Keratinocyte (primary cell): ENCODE measurements at regions not wholly inside any gene's neighbourhood (a gene's known extent, or its start where the extent isn't known, plus 50 kb on each side); places are given as distances from the start of the nearest gene placed in this dataset.

ENCODE experiments used
- DNase-seq: peaks from one replicate; pipeline ENCODE4 v3.0.0-alpha.2; 2011; ENCODE audit warnings: low read depth, missing footprints, low spot score
- FAIRE-seq: peaks from 2 replicates; lab custom pipeline; 2011; peaks lifted over from hg19 to GRCh38; lab: Jason Lieb, UNC
- H2AFZ ChIP-seq: 2 replicates; pipeline ENCODE4 v1.6.0; 2012; ENCODE audit warnings: low read length, control low read depth, inconsistent platforms; ENCODE audit not compliant: control insufficient read depth
- H3K27ac ChIP-seq: 2 replicates; pipeline ENCODE4 v1.5.1; 2011; ENCODE audit warnings: low read length; ENCODE audit not compliant: control insufficient read depth, insufficient read depth
- H3K27me3 ChIP-seq: 3 replicates; pipeline ENCODE4 v1.6.0; 2011; ENCODE audit warnings: low read length; ENCODE audit not compliant: control insufficient read depth, insufficient read depth; ENCODE audit errors: extremely low read depth
- H3K36me3 ChIP-seq, 2 experiments: 2 replicates in 1 of 2; 3 replicates in 1 of 2; pipeline ENCODE4 v1.5.1; 2011; ENCODE audit warnings: low read length in 2 of 2, mild to moderate bottlenecking in 1 of 2; ENCODE audit not compliant: control insufficient read depth in 2 of 2, insufficient read depth in 2 of 2; ENCODE audit errors: extremely low read depth in 1 of 2
- H3K4me1 ChIP-seq: 3 replicates; pipeline ENCODE4 v1.5.1; 2011; ENCODE audit warnings: low read length; ENCODE audit not compliant: control insufficient read depth, insufficient read depth; ENCODE audit errors: extremely low read depth
- H3K4me2 ChIP-seq: 3 replicates; pipeline ENCODE4 v1.6.0; 2011; ENCODE audit warnings: low read depth, low read length; ENCODE audit not compliant: control insufficient read depth, insufficient read depth; ENCODE audit errors: extremely low read depth
- H3K4me3 ChIP-seq, 3 experiments: fragments of 200-600 bp in 1 of 3; sonication (generic) in 1 of 3; 2 replicates in 2 of 3; 3 replicates in 1 of 3; pipeline ENCODE4 v1.5.1; 2011 to 2016; ENCODE audit warnings: low read length in 3 of 3, mild to moderate bottlenecking in 3 of 3, control low read depth in 2 of 3, inconsistent platforms in 1 of 3, low read depth in 1 of 3, mixed read lengths in 1 of 3, mixed run types in 1 of 3, moderate library complexity in 1 of 3; ENCODE audit not compliant: control insufficient read depth in 2 of 3, insufficient read depth in 2 of 3; ENCODE audit errors: extremely low read depth in 1 of 3
- H3K79me2 ChIP-seq: 2 replicates; pipeline ENCODE4 v1.6.0; 2012; ENCODE audit warnings: low read length; ENCODE audit not compliant: control insufficient read depth, insufficient read depth
- H3K9ac ChIP-seq: 3 replicates; pipeline ENCODE4 v1.6.0; 2011; ENCODE audit warnings: low read length; ENCODE audit not compliant: control insufficient read depth, insufficient read depth; ENCODE audit errors: extremely low read depth
- H3K9me1 ChIP-seq: 3 replicates; pipeline ENCODE4 v1.6.0; 2011; ENCODE audit warnings: low read length; ENCODE audit not compliant: control insufficient read depth, insufficient read depth; ENCODE audit errors: extremely low read depth
- H3K9me3 ChIP-seq: 2 replicates; pipeline ENCODE4 v1.5.1; 2012; ENCODE audit warnings: low read depth, low read length; ENCODE audit not compliant: control insufficient read depth
- H4K20me1 ChIP-seq: 3 replicates; pipeline ENCODE4 v1.6.0; 2011; ENCODE audit warnings: low read length; ENCODE audit not compliant: control insufficient read depth, insufficient read depth; ENCODE audit errors: extremely low read depth
- CTCF ChIP-seq, 3 experiments: IDR thresholded peaks in 1 of 3; conservative IDR thresholded peaks in 1 of 3; optimal IDR thresholded peaks in 1 of 3; 2 replicates in 2 of 3; 3 replicates in 1 of 3; pipeline versions ENCODE3 to v1.5.1; 2011; ENCODE audit warnings: low read length in 3 of 3, mild to moderate bottlenecking in 3 of 3, moderate library complexity in 2 of 3, control low read depth in 1 of 3, inconsistent platforms in 1 of 3; ENCODE audit not compliant: insufficient read depth in 2 of 3; ENCODE audit errors: extremely low read depth in 1 of 3
- EZH2 ChIP-seq: IDR thresholded peaks from one replicate; pipeline ENCODE4 v1.6.1; 2012; ENCODE audit warnings: inconsistent platforms, mild to moderate bottlenecking, low read length, moderate library complexity
- dilution Hi-C: fragments of 300-500 bp; cut with MboI; formaldehyde crosslinking; loops from one replicate; pipeline ENCODE4 v1.7.0; 2020; ENCODE audit warnings: low sequenced_read_pairs; ENCODE audit not compliant: extremely low pct_ligation_motif_present

DNA sequence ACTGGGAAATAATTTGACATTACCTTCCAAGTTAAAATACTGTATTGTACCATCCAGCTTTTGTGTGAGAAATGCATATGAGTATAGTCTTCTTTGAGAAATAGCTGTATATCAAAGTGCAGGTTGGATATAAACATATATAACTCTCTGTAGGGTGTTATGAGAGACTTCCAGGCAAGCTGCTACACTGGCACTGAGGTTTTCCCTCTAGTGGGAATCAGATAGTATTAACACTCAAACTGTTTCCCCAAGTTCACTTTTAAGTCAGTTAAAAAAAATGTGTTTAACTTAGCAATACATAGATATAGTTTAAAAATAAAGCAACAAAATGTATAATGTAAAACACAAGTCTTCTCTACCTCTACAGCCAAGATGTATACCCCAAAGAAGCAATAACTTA, 368.4 kb upstream of the SLC8A1 start:
- no peak overlapping the region for H3K9ac ChIP-seq
- H4K20me1 ChIP-seq, result no peaks in the 10 kb centered on the region
- no peaks in the 10 kb centered on the region for H3K9me3 ChIP-seq
- no peak overlapping the region for H3K4me3 ChIP-seq
- dilution Hi-C loops, result no loop called here
- FAIRE-seq, result no peak
- no peak overlapping the region for H3K27ac ChIP-seq
- no peaks in the 10 kb centered on the region for H3K4me1 ChIP-seq
- H3K79me2 ChIP-seq, result no peaks in the 10 kb centered on the region
- DNase-seq, result no peak
- peak overlapping the region; percentile 26 for H2AFZ ChIP-seq
- no peak for TF ChIP-seq EZH2
- no peak for TF ChIP-seq CTCF (optimal IDR thresholded peaks at IDR 0.05 in 1 of 3, IDR thresholded peaks at IDR 0.05 in 1 of 3, conservative IDR thresholded peaks at IDR 0.05 in 1 of 3; ENCODE audit: extremely low read depth in 1 of 3, insufficient read depth in 2 of 3, low read length in 3 of 3)
- no peaks in the 10 kb centered on the region for H3K36me3 ChIP-seq
- H3K4me2 ChIP-seq, result no peak overlapping the region
- H3K9me1 ChIP-seq, result no peaks in the 10 kb centered on the region
- no peaks in the 10 kb centered on the region for H3K27me3 ChIP-seq

GRCh38 chr2:40823478-40823877, 371.6 kb upstream of the SLC8A1 start:
- H4K20me1 ChIP-seq, result no peaks in the 10 kb centered on the region
- no peak for TF ChIP-seq CTCF (optimal IDR thresholded peaks at IDR 0.05 in 1 of 3, IDR thresholded peaks at IDR 0.05 in 1 of 3, conservative IDR thresholded peaks at IDR 0.05 in 1 of 3; ENCODE audit: extremely low read depth in 1 of 3, insufficient read depth in 2 of 3, low read length in 3 of 3)
- TF ChIP-seq EZH2, result no peak
- dilution Hi-C loops, result no loop called here

More at GRCh38 chr2:40823478-40823877, 371.6 kb upstream of the SLC8A1 start:
- FAIRE-seq (no peak), DNase-seq (no peak)
- Histone ChIP-seq H3K9me3 (no peaks in the 10 kb centered on the region), H3K4me3 (no peak overlapping the region), H3K27ac (no peak overlapping the region), H2AFZ (no peak overlapping the region), H3K36me3 (no peaks in the 10 kb centered on the region), H3K27me3 (no peaks in the 10 kb centered on the region), H3K9ac (no peak overlapping the region), H3K79me2 (no peaks in the 10 kb centered on the region), H3K4me1 (no peaks in the 10 kb centered on the region), H3K4me2 (no peak overlapping the region), H3K9me1 (no peaks in the 10 kb centered on the region)
